ENCODE measurements at regions not wholly inside any gene's neighbourhood (a gene's known extent, or its start where the extent isn't known, plus 50 kb on each side); places are given as distances from the start of the nearest gene placed in this dataset.
"Not testable (repeated sequence)": the region's sequence is repeated elsewhere in the genome, so short reads cannot be mapped to it uniquely, and the experiment has no call there.

GRCh38 chr4:3589379-3589778, 57.2 kb upstream of the LRPAP1 start:
- not testable (repeated sequence) for TF ChIP-seq CTCF, POLR2A (IDR thresholded peaks at IDR 0.05)
